MM.1S (cell line): ENCODE measurements at regions not wholly inside any gene's neighbourhood (a gene's known extent, or its start where the extent isn't known, plus 50 kb on each side); places are given as distances from the start of the nearest gene placed in this dataset.

ENCODE experiments used
- EZH2 ChIP-seq: fragments of 300-600 bp; sonication (generic); optimal IDR thresholded peaks from 2 replicates; pipeline ENCODE3; 2017; ENCODE audit warnings: low read depth, mild to moderate bottlenecking, antibody characterized with exemption, low read length, mixed read lengths
- EZH2phosphoT487 ChIP-seq: fragments of 300-600 bp; sonication (generic); IDR thresholded peaks from 2 replicates; pipeline ENCODE4 v1.6.1; 2018; ENCODE audit warnings: antibody characterized with exemption, low read length
- TF ChIP-seq, protein P1 (sequence below): fragments of 300-600 bp; sonication (generic); IDR thresholded peaks from 2 replicates; pipeline ENCODE4 v1.5.1; 2016; ENCODE audit warnings: antibody characterized with exemption, low read length, mixed read lengths

DNA sequence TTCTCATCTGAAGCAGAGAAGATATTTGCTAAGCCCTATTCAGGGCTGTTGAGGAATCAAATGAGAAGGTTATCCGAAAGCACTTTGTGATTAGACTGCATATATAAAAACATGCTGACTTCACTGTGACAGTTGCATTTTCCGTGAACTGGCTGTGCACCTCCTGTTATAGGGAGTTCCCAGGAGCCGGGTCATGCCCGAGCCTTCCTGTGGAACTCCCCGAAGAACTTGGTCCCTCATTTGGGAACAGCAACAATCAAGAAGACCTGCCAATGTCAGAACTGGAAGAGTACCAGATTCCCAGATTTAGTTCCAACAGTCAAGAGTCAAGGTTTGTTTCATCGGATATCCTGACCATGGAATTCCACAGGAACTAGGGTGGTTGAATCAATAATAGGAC is 130.4 kb upstream of the RAI14 start:
- TF ChIP-seq, protein P1, sequence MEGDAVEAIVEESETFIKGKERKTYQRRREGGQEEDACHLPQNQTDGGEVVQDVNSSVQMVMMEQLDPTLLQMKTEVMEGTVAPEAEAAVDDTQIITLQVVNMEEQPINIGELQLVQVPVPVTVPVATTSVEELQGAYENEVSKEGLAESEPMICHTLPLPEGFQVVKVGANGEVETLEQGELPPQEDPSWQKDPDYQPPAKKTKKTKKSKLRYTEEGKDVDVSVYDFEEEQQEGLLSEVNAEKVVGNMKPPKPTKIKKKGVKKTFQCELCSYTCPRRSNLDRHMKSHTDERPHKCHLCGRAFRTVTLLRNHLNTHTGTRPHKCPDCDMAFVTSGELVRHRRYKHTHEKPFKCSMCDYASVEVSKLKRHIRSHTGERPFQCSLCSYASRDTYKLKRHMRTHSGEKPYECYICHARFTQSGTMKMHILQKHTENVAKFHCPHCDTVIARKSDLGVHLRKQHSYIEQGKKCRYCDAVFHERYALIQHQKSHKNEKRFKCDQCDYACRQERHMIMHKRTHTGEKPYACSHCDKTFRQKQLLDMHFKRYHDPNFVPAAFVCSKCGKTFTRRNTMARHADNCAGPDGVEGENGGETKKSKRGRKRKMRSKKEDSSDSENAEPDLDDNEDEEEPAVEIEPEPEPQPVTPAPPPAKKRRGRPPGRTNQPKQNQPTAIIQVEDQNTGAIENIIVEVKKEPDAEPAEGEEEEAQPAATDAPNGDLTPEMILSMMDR: no peak
- TF ChIP-seq EZH2 (no peak), EZH2phosphoT487 (no peak)
